MCF 10A (cell line): ENCODE measurements at regions not wholly inside any gene's neighbourhood (a gene's known extent, or its start where the extent isn't known, plus 50 kb on each side); places are given as distances from the start of the nearest gene placed in this dataset.

Experiments used
- BruUV-seq: library from RNA; stranded (reverse); fragments of 400-500 nt; replicated peaks from 2 replicates; lab custom pipeline; 2021; lab: Mats Ljungman, UMichigan
- CTCF ChIA-PET: fragments of 300-600 bp; sonication (Branson Sonifier 250); formaldehyde crosslinking; extraction: SDS; loops from one replicate; lab custom pipeline; 2021; ENCODE audit warnings: antibody characterized with exemption, inconsistent platforms; lab: Yijun Ruan, JAX
- POLR2A ChIA-PET: fragments of 300-600, 350-650 bp; sonication (Branson Sonifier 250); formaldehyde crosslinking; extraction: SDS; loops from one replicate; lab custom pipeline; 2020; ENCODE audit warnings: antibody characterized with exemption, inconsistent platforms; lab: Yijun Ruan, JAX
- DNase-seq: peaks from one replicate; pipeline ENCODE4 v3.0.0-alpha.2; 2018; ENCODE audit not compliant: unreplicated experiment
- H3K27ac Mint-ChIP-seq: one replicate; pipeline ENCODE4 v1.8.0; 2022; ENCODE audit warnings: mild to moderate bottlenecking, low read depth, mixed read lengths; ENCODE audit not compliant: unreplicated experiment
- H3K27me3 Mint-ChIP-seq: one replicate; pipeline ENCODE4 v1.8.0; 2022; ENCODE audit warnings: mixed read lengths; ENCODE audit not compliant: insufficient read depth, unreplicated experiment
- H3K36me3 Mint-ChIP-seq: one replicate; pipeline ENCODE4 v1.8.0; 2022; ENCODE audit warnings: mild to moderate bottlenecking, moderate library complexity, mixed read lengths; ENCODE audit not compliant: insufficient read depth, unreplicated experiment
- H3K4me1 Mint-ChIP-seq: one replicate; pipeline ENCODE4 v1.8.0; 2022; ENCODE audit warnings: mixed read lengths; ENCODE audit not compliant: insufficient read depth, unreplicated experiment
- H3K4me3 Mint-ChIP-seq: one replicate; pipeline ENCODE4 v1.8.0; 2022; ENCODE audit warnings: mild to moderate bottlenecking, moderate library complexity, mixed read lengths; ENCODE audit not compliant: unreplicated experiment
- H3K9me3 Mint-ChIP-seq: one replicate; pipeline ENCODE4 v1.8.0; 2022; ENCODE audit warnings: mixed read lengths; ENCODE audit not compliant: unreplicated experiment
- CTCF ChIP-seq: fragments of 200-600 bp; IDR thresholded peaks from one replicate; pipeline ENCODE4 v1.8.0; 2022; ENCODE audit warnings: antibody characterized with exemption, mild to moderate bottlenecking; ENCODE audit not compliant: unreplicated experiment
- intact Hi-C: fragments of 100-400 bp; cut with micrococcal nuclease; formaldehyde crosslinking; loops from 2 replicates; pipeline ENCODE4 v1.14.1; 2022

GRCh38 chr6:166005944-166006899, 161.4 kb downstream of the TBXT start:
- Mint-ChIP-seq H3K27ac (no peak overlapping the region), H3K4me1 (peaks cover 10% of the 10 kb centered on the region), H3K36me3 (no peaks in the 10 kb centered on the region), H3K4me3 (peak overlapping the region; percentile 39), H3K27me3 (no peaks in the 10 kb centered on the region), H3K9me3 (no peaks in the 10 kb centered on the region)
- BruUV-seq, result no TSS peak
- peak; percentile 65 for DNase-seq
- intact Hi-C loops, result no loop called here
- ChIA-PET CTCF (interaction anchor here (0.6 kb wide), 1 partner anchor 16 kb away, joined by 3 read pairs; no protein-coding TSS in a partner anchor), POLR2A (interaction anchor here (0.6 to 1.6 kb wide), 6 partner anchors 13 to 99 kb away, joined by 3 to 5 read pairs (median 4); no protein-coding TSS in a partner anchor)
- TF ChIP-seq CTCF, result no peak

- no peak overlapping the region for H3K27ac Mint-ChIP-seq
- peaks cover 8% of the 10 kb centered on the region for H3K4me1 Mint-ChIP-seq
- BruUV-seq, result no TSS peak
- ChIA-PET POLR2A (interaction anchor here (1.1 kb wide), 1 partner anchor 37 kb away, joined by 3 read pairs; no protein-coding TSS in a partner anchor), CTCF (no interaction called here)
- peak; percentile 34 for DNase-seq
- H3K36me3 Mint-ChIP-seq, result no peaks in the 10 kb centered on the region
- H3K9me3 Mint-ChIP-seq, result no peaks in the 10 kb centered on the region
- H3K27me3 Mint-ChIP-seq, result no peaks in the 10 kb centered on the region
- no peak overlapping the region for H3K4me3 Mint-ChIP-seq
- intact Hi-C loops, result no loop called here
- TF ChIP-seq CTCF, result no peak
Measured at GRCh38 chr6:166005401-166005943, 162.2 kb downstream of the TBXT start.

- no peak for TF ChIP-seq CTCF
- peaks cover 5% of the 10 kb centered on the region for H3K4me1 Mint-ChIP-seq
- BruUV-seq, result no TSS peak
- H3K27ac Mint-ChIP-seq, result no peak overlapping the region
- ChIA-PET POLR2A (interaction anchor here (0.7 to 1.1 kb wide), 2 partner anchors 37 to 547 kb away, joined by 3 read pairs; no protein-coding TSS in a partner anchor), CTCF (no interaction called here)
- H3K9me3 Mint-ChIP-seq, result no peaks in the 10 kb centered on the region
- intact Hi-C loops, result no loop called here
- no peak overlapping the region for H3K4me3 Mint-ChIP-seq
- DNase-seq, result no peak
- H3K36me3 Mint-ChIP-seq, result no peaks in the 10 kb centered on the region
- no peaks in the 10 kb centered on the region for H3K27me3 Mint-ChIP-seq
Measured at GRCh38 chr6:166004876-166005275, 162.8 kb downstream of the TBXT start.

- no peak overlapping the region for H3K27ac Mint-ChIP-seq
- H3K27me3 Mint-ChIP-seq, result no peaks in the 10 kb centered on the region
- ChIA-PET POLR2A (interaction anchor here (0.6 to 0.7 kb wide), 2 partner anchors 103 to 548 kb away, joined by 3 to 6 read pairs; no protein-coding TSS in a partner anchor), CTCF (no interaction called here)
- H3K4me1 Mint-ChIP-seq, result peaks cover 5% of the 10 kb centered on the region
- H3K36me3 Mint-ChIP-seq, result no peaks in the 10 kb centered on the region
- DNase-seq, result no peak
- intact Hi-C loops, result no loop called here
- no peak for TF ChIP-seq CTCF
- no TSS peak for BruUV-seq
- H3K9me3 Mint-ChIP-seq, result no peaks in the 10 kb centered on the region
- H3K4me3 Mint-ChIP-seq, result no peak overlapping the region
Measured at GRCh38 chr6:166004471-166004870, 163.2 kb downstream of the TBXT start.
